GM12872 (cell line): ENCODE measurements at regions not wholly inside any gene's neighbourhood (a gene's known extent, or its start where the extent isn't known, plus 50 kb on each side); places are given as distances from the start of the nearest gene placed in this dataset.

Experiments
- CTCF ChIP-seq: IDR thresholded peaks from 3 replicates; pipeline ENCODE4 v1.5.1; 2011; ENCODE audit warnings: low read depth, mild to moderate bottlenecking, low read length, moderate library complexity; ENCODE audit not compliant: insufficient read depth

- TF ChIP-seq CTCF, result no peak
These were observed 135.1 kb upstream of the GEMIN8 start for GRCh38 chrX:14164828-14165227.

GRCh38 chrX:14125462-14125861, 95.8 kb upstream of the GEMIN8 start:
- no peak for TF ChIP-seq CTCF

GRCh38 chrX:14124562-14124961, 94.9 kb upstream of the GEMIN8 start:
- no peak for TF ChIP-seq CTCF

- TF ChIP-seq CTCF, result 0 out of 3 replicates have a peak, but pooled peaks have one; percentile 16
These were observed 66.0 kb upstream of the GEMIN8 start for GRCh38 chrX:14095702-14096101.

GRCh38 chrX:14094191-14094590, 64.5 kb upstream of the GEMIN8 start:
- no peak for TF ChIP-seq CTCF

- TF ChIP-seq CTCF, result no peak
These were observed 54.8 kb upstream of the GEMIN8 start for GRCh38 chrX:14084466-14084865.

- TF ChIP-seq CTCF, result no peak
These were observed 54.1 kb upstream of the GEMIN8 start for GRCh38 chrX:14083783-14084182.
